Osteocyte (in vitro differentiated cells): ENCODE measurements at regions not wholly inside any gene's neighbourhood (a gene's known extent, or its start where the extent isn't known, plus 50 kb on each side); places are given as distances from the start of the nearest gene placed in this dataset.

ENCODE experiments used
- DNase-seq: peaks from one replicate; pipeline ENCODE4 v3.0.0; 2021; ENCODE audit warnings: mixed read lengths; ENCODE audit not compliant: unreplicated experiment; ENCODE audit errors: extremely low spot score
- H3K27ac Mint-ChIP-seq: one replicate; pipeline ENCODE4 v1.8.0; 2021; ENCODE audit warnings: mild to moderate bottlenecking, mixed read lengths; ENCODE audit not compliant: unreplicated experiment
- H3K27me3 Mint-ChIP-seq: one replicate; pipeline ENCODE4 v1.8.0; 2021; ENCODE audit warnings: mixed read lengths; ENCODE audit not compliant: unreplicated experiment
- H3K36me3 Mint-ChIP-seq: one replicate; pipeline ENCODE4 v1.8.0; 2021; ENCODE audit warnings: mixed read lengths; ENCODE audit not compliant: unreplicated experiment
- H3K4me1 Mint-ChIP-seq: one replicate; pipeline ENCODE4 v1.8.0; 2021; ENCODE audit warnings: mixed read lengths; ENCODE audit not compliant: unreplicated experiment
- H3K4me3 Mint-ChIP-seq: one replicate; pipeline ENCODE4 v1.8.0; 2021; ENCODE audit warnings: mild to moderate bottlenecking, moderate library complexity, mixed read lengths; ENCODE audit not compliant: unreplicated experiment
- H3K9me3 Mint-ChIP-seq: one replicate; pipeline ENCODE4 v1.8.0; 2021; ENCODE audit warnings: mixed read lengths; ENCODE audit not compliant: unreplicated experiment
- CTCF ChIP-seq: fragments of 200-600 bp; sonication (generic); IDR thresholded peaks from 2 replicates; pipeline ENCODE4 v1.5.0; 2021; ENCODE audit warnings: antibody characterized with exemption, mild to moderate bottlenecking, moderate library complexity

- Mint-ChIP-seq H3K4me1 (no peaks in the 10 kb centered on the region), H3K36me3 (no peaks in the 10 kb centered on the region), H3K27me3 (no peaks in the 10 kb centered on the region), H3K4me3 (no peak overlapping the region), H3K27ac (no peak overlapping the region), H3K9me3 (no peaks in the 10 kb centered on the region)
- no peak for TF ChIP-seq CTCF
- no peak for DNase-seq
Measured at GRCh38 chr2:83565626-83566025, 893.5 kb downstream of the SUCLG1 start.

- H3K4me1 Mint-ChIP-seq = no peaks in the 10 kb centered on the region
- no peaks in the 10 kb centered on the region for H3K36me3 Mint-ChIP-seq
- DNase-seq = no peak
- H3K4me3 Mint-ChIP-seq = no peak overlapping the region
- TF ChIP-seq CTCF = no peak
- no peaks in the 10 kb centered on the region for H3K9me3 Mint-ChIP-seq
- no peak overlapping the region for H3K27ac Mint-ChIP-seq
- no peaks in the 10 kb centered on the region for H3K27me3 Mint-ChIP-seq
Measured at GRCh38 chr2:83565181-83565580, 893.9 kb downstream of the SUCLG1 start.

- no peak for TF ChIP-seq CTCF
- Mint-ChIP-seq H3K4me1 (no peaks in the 10 kb centered on the region), H3K4me3 (no peak overlapping the region), H3K27ac (no peak overlapping the region), H3K27me3 (no peaks in the 10 kb centered on the region), H3K9me3 (peaks cover 9% of the 10 kb centered on the region), H3K36me3 (no peaks in the 10 kb centered on the region)
- DNase-seq = no peak
Measured at GRCh38 chr2:83561592-83561991, 897.5 kb downstream of the SUCLG1 start.

- DNase-seq = no peak
Measured at GRCh38 chr2:83536556-83536955, 922.5 kb downstream of the SUCLG1 start.

GRCh38 chr2:83534416-83534815, 924.7 kb downstream of the SUCLG1 start:
- Mint-ChIP-seq H3K4me1 (no peaks in the 10 kb centered on the region), H3K36me3 (no peaks in the 10 kb centered on the region), H3K27me3 (no peaks in the 10 kb centered on the region), H3K4me3 (no peak overlapping the region), H3K27ac (no peak overlapping the region), H3K9me3 (no peaks in the 10 kb centered on the region)
- TF ChIP-seq CTCF = no peak
- no peak for DNase-seq

More at GRCh38 chr2:83536556-83536955, 922.5 kb downstream of the SUCLG1 start:
- TF ChIP-seq CTCF = no peak
- H3K9me3 Mint-ChIP-seq = no peaks in the 10 kb centered on the region
- no peaks in the 10 kb centered on the region for H3K4me1 Mint-ChIP-seq
- H3K27me3 Mint-ChIP-seq = no peaks in the 10 kb centered on the region
- H3K36me3 Mint-ChIP-seq = no peaks in the 10 kb centered on the region
- no peak overlapping the region for H3K27ac Mint-ChIP-seq
- no peak overlapping the region for H3K4me3 Mint-ChIP-seq
